Embryonic facial prominence (tissue), 1 donor: ENCODE measurements at regions not wholly inside any gene's neighbourhood (a gene's known extent, or its start where the extent isn't known, plus 50 kb on each side); places are given as distances from the start of the nearest gene placed in this dataset.

Experiments
- DNase-seq: peaks from one replicate; pipeline ENCODE4 v3.0.0-alpha.2; 2016; ENCODE audit errors: extremely low spot score

DNA sequence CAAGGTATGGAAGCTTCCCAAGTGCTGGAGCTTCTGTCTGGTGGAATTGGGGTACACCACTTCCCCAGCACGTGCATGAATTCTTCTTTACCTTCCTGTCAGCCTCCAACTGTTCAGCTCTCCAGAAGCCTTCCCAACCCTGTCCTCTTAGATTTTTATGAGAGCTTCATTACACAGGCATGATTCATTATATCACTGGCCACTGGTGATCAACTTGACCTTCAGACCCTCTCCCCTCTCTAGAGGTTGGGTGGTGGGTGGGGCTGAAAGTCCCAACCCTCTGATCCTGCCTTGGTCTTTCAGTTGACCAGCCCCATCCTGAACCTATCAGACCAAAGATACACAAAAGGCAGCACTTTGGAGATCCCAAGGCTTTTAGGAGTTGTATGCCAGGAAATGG lies 795.7 kb upstream of the SOX9 start:
- DNase-seq: no peak

DNA sequence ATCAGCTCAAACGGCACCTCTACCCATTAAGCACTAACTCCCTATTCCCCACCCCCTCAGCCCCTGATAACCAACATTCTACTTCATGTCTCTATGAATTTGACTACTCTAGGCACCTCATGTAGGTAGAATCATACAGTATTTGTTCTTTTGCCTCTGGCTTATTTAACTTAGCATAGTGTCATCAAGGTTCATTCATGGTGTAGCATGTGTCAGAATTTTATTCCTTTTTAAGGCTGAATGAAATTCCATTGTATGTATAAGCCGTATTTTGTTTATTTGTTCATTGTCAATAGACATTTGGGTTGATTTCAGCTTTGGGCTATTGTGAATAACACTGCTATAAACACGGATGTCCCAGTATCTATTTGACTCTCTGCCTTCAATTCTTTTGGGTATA lies 794.9 kb upstream of the SOX9 start:
- DNase-seq: no peak

DNA sequence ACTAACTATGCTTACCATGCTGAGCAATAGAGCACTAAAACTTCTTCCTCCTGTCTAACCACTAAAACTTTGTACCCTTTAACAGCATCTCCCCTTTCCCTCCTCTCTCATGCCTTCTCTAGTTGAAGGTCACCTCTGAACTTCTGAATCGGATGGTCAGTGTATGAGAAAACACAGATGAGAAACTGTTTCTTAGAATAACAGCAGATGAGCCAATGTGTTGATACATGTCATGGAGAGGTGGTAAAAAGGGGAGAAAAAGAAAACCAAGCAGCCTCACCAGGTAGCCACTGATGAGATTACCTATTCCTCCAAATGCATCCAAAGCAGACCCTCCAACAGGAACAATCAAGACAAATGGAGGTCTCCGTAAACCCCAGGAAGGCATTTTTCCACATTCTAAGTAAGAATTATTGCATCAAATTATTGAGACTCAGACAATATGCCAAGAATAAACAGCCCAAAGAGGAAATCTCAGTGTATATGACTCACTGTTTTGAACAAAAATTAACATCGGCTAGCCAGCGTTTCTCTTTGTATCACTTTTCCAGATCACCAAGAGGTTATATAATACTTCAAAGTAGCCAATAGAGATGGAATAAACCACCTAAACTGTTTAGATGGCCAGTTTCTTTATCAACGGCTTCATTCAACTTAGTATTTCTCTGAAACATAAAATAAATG lies 793.3 kb upstream of the SOX9 start:
- DNase-seq: no peak

DNA sequence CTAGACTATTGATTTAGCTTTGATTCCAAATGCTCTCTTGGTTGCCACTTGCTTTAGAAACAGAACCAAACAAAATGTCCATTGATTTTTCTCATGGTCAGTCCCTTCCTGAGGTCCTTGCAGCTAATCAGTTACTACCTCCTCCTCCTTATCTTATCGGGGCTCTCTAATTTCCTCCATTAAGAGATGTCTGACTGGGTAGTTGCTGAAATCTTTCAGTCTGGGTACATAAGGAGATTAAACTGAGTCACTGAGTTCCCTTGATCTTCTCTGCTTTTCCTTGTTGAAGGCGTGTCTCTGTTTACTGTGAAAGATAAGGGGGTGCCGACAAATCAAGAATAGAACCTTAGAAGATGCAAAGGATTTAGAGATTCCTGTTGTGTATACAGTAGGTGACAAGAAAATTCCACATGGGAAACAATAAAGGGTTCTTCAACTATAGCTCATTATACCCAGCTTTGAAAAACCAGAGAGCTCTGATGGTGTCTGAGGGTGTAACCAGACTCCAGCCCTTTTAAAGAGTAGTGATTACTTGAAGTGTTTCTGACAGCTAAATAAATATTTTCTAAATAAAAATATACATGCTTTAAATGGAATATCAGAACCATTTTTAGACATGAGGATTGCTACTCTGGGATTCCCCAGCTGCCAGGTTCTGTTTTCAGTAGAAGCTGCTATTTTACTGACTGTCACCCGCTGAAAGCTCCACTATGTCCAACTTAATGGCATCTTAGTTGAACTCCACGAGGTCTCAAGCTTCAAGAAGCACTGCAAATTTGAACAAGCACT lies 791.3 kb upstream of the SOX9 start:
- no peak for DNase-seq

DNA sequence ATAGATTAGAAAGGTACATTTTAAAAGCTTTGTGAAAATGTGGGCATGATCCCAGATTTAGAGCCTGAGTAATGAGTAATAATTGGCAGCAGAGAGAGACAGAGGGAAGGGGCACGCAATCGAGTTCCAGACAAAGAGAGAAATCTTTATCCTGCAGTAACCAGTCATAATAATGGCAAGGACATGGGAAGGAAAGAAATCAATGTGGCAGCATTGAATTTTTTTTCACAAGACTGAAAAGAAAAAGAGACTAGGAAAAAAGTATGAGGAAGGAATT lies 790.8 kb upstream of the SOX9 start:
- no peak for DNase-seq

DNA sequence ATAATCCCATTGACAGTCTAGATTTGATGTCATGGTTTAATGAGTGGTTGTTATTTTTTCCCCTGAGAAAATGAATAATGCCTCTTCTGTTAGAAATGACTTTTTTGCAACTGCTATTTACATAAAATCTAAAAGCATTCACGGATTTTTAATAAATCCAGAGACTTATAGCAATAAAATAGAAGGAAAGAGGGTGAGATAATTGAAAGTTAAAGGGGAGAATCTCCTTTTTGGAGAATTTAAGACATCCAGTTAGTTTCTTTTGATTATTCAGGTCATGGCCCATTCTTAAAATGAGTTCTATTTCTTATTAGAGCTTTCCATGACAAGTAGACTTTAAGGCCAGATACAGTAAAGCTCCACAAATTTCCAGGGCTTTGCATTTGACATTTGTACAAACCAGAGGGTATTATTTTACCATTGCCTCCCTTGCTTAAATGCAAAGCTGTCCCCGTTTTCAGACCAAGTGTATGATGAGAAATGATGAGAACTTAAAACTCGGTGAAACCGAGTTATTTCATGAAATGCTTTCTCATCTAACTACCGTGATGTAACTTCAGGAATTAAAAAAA lies 789.0 kb upstream of the SOX9 start:
- DNase-seq: no peak

DNA sequence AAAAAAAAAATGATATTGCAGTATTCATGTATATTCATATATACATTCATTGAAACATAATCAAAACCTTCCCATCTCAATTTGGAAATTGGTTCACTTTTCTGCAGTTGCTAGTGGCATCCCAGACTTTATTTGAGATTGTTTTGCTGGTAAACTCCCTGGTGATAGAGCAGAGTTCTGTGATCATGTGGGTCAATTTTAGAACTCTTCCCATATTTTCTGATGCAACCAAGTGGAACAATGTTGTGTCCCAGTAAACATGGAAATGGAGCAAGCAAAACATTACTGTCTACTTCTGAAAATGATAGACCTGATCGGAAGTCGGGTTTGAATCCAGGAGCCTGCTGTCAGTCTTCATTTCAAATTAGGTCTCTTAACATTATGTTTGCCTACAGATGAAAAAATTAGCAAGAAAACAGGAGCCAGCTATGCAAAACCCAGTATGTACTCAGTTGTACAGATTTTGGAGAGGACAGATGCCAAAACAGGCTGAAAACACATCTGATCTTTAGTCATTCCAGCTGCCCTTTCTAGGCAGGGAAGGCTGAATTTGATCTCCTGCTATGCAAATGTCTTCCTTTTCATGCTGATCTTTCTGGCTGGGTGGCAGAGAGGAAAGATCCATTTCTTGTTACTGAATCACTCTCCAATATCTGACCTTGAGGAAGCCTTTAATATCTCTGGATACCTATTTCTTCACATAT lies 786.6 kb upstream of the SOX9 start:
- DNase-seq: peak; percentile 39

DNA sequence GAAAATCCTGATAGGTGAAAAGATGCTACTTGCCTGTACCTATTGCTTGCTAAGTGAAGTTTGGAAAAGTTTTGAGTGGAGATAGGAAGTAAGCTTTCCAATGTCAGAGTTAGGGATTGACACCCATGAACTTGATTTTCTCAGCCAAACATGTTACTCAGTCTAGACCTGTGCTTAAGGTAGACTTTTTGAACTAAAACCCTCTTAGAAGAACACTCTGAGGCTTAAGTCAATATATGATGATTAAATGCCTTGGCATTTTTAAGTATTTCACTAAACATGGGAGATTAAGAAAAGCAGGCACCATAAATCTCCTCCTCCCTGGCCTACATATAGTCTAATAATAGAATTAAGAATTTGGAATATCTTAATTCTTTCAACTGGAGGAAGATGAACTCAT lies 785.6 kb upstream of the SOX9 start:
- DNase-seq: no peak

DNA sequence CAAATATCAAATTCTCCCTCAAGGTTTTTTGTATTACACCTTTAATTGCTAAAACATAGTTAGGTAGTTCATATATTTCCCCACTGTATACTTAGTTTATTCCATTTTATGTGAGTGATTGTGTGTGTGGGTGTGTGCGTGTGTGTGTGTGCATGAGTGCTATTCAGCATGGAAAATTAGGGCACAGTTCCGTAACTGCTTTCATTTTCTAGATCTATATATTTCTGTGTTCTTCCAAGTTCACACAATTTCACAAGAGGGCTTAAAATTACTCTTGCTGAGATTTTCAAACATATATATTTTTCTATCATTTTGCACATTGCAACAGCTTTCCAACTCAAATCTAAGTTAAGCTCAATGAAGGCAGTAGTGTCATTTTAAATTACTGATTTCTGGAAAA lies 782.9 kb upstream of the SOX9 start:
- no peak for DNase-seq

DNA sequence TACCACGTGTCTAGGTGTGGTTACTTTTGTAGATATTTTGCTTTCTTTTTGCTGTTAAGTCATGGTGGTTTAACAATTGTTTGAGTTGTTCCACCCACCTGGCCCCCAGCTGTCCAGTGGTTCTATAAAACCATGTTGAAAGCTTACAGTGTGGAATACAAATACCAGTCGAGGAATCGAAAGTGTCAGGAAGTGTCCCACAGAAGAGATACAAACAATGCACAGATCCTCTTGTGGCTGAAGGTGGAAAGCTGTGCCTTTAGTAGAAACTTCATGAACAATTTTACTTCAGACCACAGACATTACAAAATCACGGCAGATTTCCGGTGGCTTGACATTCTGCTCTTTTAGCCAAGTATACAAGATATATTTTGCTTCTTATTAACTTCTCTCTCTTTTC lies 782.4 kb upstream of the SOX9 start:
- DNase-seq: no peak

DNA sequence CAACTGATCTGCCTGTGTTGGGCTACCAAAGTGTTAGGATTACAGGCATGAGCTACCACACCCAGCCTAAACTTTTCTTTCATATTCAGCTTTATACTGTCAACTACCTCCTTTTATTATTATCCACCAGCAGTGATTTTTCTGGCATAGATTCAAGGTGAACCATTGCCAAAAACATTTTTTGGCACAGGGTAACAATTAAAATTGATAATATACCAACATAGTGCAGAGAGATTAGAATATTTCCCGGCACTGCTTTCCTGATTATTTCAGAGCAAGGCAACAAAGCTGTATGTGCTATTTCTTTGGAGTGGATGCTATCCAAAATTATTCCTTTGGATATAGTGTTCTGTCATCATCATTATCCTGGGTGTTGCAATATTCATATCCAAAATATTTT lies 781.6 kb upstream of the SOX9 start:
- no peak for DNase-seq

DNA sequence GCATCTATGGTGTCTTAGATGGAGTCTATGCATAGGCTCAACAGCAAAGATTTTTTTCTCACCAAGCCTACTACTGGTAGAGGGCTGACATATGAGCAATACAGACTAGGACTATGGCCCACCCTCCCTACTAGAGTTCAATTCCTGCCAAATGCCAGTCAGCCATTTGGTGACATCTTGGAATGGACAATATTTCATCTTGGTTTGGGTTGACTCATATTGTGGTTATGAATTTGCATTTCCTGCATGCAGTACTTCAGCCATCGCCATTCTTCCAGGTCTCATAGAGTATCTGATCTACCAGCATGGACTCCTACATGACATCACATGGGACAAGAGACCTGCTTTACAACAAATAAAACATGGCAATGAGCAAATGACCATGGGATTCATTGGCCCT lies 778.1 kb upstream of the SOX9 start:
- DNase-seq: no peak

DNA sequence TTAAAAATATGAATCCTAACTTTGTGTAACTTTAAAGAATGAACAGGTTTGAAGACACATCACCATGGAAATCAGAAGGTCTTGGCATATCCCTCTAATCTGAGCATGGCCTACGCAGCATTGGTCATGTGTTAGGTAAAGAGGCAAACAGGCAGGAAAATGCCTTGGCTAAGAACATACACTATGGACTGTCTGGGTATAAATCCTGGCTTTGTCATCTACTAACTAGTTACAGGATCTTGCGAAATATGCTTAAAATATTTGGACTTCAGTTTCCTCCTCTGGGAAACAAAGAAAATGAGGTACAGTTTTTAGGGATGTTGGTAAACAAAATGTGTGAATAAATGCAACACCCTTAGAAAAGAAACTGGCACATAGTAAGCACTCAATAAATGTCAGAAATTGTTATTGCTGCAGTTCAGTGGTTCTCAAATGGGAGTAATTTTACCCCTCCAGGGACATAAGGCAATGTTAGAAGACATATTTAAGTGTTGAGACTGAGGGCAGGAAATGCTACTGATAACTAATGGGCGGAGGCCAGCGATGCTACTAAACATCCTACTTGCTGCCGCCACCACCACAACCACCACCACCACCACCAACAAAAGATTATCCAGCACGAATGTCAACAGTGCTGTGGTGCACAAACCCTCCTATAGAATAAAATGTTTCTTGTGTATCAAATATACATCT lies 770.8 kb upstream of the SOX9 start:
- DNase-seq: no peak

DNA sequence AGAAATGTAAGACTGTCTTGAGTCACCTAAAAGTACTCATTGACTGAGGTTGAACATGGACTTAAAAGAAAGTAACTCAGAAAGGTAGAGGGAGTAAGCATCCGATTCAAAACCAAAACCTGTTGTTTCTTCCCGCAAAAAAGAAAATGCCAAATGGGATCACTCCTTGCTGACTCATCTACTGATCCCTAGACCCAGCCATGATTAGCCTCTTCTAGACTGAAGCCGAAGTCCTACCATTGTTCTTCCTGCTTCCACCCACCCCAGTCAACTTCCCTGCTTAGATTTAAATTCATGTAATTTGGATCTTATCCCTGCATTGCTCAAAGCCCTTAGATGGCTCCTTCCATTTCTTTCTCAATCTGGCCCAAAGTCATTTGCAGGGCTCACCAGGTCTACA lies 760.5 kb upstream of the SOX9 start:
- no peak for DNase-seq

DNA sequence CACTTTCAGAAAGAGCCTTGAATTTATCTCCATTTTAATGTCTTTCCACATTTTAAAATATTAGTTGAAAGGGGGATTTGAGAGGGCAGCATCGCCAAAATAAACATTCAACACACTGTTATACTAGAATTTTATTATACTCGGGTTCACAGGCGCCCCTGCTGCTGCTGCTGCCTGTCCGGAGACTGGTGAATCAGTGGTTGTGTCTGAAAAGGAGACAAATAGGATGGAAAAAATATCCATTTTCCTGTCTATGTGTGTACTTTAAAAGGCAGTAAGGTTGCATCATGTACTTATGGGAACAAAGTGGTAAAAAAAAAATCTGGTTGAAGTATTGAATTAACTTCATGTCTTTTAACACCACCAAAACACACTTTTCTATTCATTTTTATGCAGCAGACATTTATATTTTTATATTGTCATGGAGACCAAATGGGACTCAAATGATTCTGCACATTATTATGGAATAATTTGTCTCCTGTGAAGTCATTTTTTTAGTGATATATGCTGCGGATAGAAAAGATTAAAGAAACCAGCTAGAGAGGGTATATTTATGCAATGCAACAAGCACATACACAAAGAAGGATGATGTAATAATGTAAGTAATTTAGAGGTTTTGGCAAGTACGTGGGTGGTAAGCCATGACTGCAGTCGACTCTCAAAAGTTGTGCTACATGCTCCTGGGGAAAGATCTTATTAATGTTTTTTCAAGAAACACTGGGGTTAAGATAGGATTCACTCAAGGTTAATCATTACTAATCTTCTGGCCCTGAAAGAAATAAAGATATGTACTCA lies 759.0 kb upstream of the SOX9 start:
- DNase-seq: no peak

DNA sequence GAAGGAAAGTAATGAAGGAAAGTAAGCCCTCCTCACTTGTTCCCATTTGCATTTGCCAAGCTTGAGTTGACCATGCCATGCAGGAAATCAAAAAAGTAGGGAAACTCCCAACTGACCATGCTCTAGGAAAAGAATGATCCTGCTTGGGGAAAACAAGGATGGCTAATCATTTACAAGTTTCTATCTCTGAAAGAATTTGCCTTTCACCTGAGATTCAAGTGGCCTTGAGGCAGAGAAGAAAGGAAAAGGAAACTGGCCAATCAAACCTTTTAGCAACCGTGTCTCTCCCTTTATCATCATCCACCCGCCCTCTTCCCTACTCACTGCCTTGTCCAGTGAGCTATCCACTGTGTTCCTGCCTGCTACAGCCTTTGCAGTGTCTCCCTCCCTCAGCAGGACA lies 757.2 kb upstream of the SOX9 start:
- DNase-seq: no peak

DNA sequence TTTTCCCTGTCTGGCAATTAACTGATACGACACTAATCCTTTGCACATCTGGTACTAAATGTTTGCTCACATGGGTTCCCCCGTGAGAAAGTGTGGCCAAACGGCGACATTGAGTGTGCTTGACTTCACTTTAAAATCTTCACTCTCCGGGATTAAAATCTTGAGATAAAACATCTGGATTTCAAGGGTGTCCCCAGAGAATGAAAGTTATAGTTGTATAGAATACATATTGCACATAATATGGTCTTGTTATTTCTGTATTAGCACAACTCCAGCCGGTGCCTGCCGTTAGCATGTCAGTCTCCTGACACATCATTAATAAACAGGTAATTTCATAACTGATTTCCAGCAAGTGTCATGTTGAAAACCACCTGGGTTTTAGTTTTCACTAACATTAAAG lies 749.0 kb upstream of the SOX9 start:
- no peak for DNase-seq

DNA sequence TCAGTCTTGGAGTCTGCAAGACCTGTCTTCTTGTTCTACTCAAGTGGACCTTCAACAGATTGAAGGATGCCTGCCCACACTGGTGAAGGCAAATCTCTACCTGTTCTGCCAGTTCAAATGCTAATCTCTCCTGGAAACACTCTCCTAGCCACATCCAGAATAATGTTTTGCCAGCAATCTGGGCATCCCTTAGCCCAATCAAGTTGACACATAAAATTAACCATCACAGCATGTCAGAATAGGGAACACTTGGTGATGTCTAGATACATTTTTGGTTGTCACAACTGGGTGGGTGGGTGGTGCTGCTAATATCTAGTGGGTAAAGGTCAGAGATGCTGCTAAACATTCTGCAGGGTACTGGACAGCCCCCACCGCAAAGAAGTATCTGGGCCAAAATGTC lies 744.9 kb upstream of the SOX9 start:
- no peak for DNase-seq

DNA sequence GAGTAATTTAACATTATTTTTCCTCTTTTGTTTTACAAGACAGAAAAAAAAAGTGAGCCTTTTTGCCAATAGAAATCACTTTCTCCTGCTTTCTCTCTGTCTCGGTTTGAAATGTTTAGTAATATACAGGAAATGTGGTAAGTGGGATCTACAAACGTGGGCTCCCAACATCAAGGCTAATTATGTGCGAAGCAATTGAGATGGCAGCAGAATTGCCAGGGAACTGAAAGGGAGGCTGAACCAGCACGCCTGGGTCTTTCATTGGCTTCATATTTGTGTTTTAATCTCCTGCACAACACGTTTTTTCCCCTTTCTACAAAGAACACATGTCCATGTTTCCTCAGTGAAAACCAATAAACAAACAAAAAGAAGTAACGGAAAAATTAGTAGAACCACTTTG lies 743.9 kb upstream of the SOX9 start:
- DNase-seq: no peak

DNA sequence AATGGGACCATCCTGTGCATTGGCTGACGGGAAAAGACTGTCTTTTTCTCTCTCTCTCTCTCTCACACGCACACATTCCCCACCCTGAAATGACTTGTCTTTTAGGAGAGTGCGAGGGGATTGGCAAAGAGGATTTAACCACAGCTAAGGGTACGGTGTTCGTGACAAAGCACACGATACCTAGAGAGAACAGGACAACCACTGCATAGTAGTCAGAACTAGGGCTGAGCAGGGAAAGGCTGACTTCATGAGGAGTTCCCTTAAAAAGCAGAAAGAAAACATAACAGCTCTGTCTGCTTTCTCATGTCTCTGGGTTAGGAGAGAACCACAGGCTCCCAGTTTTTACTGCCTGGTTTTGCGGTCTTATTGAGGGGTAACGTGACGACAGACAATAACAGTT lies 742.8 kb upstream of the SOX9 start:
- DNase-seq: no peak

DNA sequence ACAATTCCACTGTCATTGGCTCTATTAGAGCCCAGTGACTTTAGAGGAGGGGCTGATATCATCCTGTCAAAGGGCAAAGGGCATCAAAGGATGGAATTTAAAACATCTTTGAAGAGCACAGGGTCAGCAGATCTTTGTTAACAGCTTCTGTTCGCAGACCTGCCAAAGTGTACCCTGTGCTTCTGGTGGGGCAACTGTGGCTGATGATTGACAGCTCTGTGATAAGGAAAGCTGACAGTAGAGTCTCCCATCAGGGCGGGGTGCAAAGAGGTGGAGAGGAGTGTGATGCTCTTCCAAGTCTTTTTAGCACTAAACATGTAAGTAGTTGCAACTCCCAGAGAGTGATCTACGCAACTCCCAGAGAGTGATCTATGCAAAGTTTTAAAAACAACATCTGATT lies 742.1 kb upstream of the SOX9 start:
- no peak for DNase-seq

DNA sequence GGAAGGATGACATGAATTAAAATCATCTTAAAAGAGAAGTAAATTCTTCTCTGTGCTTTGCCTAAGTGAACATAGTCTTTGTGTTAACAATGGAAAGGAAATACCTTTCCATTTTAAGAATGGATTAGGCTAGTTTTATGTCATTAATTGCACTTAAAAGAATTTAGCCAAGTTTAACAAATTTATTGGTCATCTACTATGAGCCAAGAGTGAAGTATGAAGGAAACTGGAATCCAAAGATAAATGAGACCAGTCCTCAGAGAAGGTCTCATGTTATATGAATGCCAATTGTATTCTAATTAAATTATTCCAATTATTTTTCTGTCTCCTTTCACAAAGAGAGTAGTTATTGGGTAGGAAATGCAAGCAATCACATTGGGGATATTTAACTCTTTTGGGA lies 741.3 kb upstream of the SOX9 start:
- no peak for DNase-seq
